Ammon's horn (tissue), 1 donor: ENCODE measurements at regions not wholly inside any gene's neighbourhood (a gene's known extent, or its start where the extent isn't known, plus 50 kb on each side); places are given as distances from the start of the nearest gene placed in this dataset.

Source experiments
- DNase-seq: peaks from one replicate; pipeline ENCODE4 v3.0.0-alpha.2; 2016; ENCODE audit warnings: low spot score

GRCh38 chr7:18317941-18318340 lies 177.6 kb upstream of the HDAC9 start:
- DNase-seq: no peak

DNA sequence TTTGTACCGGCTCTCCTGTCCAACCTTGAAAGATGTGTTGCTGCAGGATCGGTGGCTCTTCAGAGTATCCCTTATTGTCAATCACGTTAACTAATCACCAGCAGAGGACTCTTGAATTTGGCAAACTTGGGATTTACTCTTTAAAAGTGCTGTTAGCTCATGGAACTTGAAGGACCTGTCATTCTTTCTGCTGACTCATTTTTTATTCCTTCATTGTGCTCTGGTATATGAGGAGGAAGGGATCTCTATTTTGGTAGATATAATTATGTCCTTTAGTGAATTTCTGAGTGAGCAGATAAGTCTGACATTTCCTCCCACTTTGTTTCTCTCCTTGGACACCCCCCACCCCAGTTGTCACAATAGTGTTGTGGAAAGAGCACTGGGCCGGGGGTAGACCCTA lies 175.1 kb upstream of the HDAC9 start:
- no peak for DNase-seq

GRCh38 chr7:18320971-18321567 lies 174.5 kb upstream of the HDAC9 start:
- peak; percentile 27 for DNase-seq

DNA sequence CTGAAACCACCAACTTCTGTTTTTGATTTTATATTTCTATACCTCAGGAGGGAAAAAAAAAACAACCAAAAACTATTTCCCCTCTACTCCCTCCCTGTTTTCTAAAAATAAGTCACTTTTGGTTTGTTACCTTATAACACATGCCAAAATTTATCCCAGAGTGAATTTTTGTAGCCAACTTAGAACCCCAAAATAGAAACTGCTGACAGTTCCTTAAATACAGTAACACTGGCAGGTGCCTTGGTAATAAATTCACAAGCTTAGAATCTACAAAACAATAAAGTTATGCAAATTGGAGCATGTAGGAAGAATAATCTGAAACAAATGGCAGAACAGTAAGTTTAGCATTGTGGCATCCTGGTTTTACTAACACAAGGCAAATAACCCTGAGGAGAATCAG lies 165.0 kb upstream of the HDAC9 start:
- no peak for DNase-seq

DNA sequence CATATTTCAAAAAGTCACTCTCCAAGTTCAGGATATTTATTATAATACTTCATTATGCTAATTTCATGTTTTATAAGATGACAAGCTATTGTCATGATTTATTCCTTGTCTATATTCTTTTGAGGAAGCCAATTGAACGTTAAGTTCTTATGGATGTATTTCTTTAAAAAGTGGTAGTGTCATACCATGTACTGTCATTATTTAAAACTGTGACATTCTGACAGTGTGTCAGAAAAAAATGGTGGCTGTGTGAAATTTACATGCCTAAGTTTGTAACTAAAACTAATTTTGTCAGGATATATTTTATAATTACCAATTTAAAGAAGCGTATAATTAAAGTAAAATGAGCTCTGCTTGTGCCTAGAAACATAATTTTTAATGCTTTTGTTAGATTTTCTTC lies 158.9 kb upstream of the HDAC9 start:
- DNase-seq: no peak

DNA sequence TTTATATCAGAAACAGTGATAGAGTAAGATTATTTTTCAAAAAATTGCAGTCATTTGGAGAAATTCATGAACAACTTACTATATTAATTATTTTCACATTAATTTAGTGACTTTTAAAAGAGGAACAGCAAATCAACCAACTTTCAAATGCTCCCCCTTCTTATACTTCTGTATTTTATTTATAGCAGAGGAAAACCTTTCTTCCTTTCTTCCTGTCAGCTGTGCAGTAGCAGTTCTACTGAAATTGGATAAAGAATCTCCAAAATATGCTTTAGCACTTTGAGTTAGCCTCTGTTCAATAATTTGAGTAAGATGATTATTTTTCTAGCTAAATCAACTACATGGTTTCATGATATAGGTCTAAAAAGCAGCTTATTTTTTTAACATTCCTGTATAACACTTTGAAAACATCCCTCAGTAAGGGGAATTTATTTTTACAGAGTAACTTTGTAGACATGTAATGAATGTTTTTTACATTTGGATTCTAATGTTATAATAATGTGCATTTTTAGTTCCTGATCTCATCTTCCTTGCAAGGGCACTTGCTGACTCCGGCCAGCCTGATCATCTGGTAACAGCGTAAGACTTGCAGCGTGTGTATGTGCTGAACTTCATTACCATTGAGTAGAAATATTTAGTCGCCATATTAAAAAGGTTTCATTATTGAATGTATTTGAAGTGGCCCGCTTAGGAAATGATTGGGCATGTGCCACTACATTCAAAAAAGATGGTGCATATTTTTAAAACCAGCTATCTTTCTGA lies 158.3 kb upstream of the HDAC9 start:
- no peak for DNase-seq

DNA sequence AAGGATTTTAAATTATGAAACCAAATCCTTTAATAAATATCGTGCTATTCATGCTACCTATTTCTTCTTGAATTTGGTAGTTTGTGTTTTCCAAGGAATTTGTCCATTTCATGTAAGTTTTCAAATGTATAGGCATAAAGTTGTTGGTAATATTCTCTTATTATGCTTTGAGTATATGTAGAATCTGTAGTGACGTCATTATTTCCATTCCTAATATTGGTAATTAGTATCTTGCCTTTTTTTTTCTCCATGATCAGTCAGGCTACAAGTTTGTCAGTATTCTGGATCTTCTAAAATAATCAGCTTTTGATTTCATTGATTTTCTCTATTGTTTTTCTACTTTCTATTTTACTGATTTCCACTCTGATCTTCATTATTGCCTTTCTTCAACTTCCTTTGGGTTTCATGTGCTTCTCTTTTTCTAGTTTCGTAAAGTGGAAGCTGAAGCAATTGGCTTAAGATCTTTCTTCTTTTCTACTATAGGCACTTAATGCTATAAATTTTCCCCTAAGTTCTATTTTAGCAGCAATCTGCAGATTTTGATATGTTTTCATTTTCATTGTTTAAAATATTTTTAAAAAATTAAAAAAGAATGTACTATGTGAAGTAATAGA lies 156.5 kb upstream of the HDAC9 start:
- DNase-seq: no peak

GRCh38 chr7:18341756-18342155 lies 153.8 kb upstream of the HDAC9 start:
- no peak for DNase-seq

- no peak for DNase-seq
Observed at GRCh38 chr7:18343047-18343446, 152.5 kb upstream of the HDAC9 start.

- DNase-seq: no peak
Observed at GRCh38 chr7:18344536-18344935, 151.0 kb upstream of the HDAC9 start.

- DNase-seq: peak; percentile 51
Observed at GRCh38 chr7:18345641-18346234, 149.8 kb upstream of the HDAC9 start.

- DNase-seq: no peak
Observed at GRCh38 chr7:18347170-18347569, 148.4 kb upstream of the HDAC9 start.

DNA sequence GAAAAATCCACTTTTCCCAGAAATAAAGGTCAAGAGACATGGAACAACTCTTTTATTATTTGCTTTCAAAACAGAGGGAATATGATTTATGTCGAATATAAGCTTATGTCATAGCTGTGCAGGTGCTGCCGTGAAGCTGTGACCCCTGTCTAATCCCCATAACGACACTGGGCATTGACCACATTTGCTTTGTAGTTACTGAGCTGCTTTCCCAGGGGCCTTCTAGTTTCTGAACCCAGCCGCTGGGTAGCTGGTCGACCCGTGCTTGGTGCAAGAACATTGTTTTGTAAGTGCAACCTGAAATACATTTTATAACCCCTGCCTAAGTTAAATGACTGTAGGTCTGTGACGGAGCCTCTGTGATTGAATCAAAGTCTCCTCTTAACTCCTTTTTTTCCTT lies 144.9 kb upstream of the HDAC9 start:
- no peak for DNase-seq

DNA sequence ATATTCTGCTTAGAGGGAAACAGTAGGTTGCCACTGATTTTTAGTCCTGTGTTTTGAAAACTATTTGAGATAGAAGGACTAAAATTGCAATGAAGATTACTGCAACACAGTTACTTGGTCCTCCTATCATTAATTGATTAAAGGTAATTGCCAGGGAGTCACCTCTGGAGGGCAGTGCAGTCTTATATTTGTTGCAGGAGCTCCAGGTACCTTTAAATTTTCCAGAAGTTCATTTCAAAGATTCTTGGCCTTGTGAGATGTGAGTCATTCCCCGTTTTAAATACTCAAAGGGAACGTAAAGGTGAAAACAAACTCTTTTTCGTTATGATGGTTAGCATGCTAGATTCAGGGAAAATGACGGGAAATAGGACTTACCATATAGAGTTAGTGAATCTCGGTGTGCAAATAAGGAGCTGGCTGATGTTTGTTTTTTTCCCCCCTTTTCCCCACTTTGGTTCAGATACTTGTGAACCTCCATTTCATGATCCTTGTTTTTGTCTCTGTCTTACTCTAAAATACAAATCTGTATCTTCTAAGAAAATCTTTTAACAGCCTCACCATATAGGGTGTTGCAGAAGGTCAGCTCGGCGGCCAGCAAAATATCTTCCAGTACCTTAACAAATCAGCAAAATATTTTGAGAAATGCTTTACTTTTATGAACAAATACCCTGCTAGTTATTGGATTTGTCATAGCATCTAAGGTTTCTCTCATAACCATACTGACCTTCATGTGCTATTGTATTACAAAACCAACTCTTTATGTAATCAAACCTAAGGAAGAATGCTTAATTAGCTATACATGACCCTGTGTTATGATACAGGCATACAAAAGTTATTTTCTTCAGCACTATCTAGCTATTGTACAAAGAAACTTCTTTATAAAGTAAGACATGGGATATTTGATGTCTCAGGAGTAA lies 143.0 kb upstream of the HDAC9 start:
- peak; percentile 73 for DNase-seq

DNA sequence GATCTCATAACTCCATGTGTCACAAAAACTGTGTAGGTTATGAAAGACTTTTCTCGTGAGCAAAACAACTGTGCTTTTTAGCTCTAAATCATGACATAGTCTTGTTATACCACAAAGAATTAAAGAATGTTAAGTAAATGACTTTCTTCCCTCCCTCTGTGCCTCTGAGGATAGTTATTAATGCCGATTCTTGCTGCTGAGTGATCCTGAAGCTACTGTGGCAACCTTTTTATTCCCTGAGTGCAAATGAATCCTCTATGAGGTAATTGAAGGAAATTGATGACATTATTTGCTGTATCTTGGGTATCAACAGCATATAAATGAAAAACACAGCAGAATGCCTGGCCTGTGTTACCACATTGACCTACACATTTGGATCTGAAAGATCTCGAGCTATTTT lies 142.2 kb upstream of the HDAC9 start:
- DNase-seq: no peak

- no peak for DNase-seq
Observed at GRCh38 chr7:18354108-18355085, 141.2 kb upstream of the HDAC9 start.

DNA sequence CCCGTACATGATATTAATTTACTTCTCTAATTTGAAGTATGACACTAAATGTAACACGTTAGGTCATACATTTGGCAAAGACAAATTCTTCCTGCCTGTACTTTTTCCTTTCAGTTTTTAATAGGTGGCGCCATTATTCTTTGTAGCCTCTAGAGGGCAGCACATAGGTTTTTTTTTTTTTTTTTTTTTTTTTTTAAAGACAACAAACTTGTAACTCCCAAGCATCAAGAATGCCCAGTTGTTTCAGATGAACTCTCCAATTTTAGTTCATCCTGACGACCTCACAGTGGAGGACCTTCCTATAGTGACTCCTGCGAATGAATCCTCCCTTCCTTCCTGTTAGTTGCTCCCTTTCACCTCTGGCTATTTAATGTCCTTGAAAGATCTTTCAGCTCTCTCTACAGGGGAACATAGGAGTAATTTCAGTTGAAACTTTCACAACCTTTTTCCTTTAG lies 139.3 kb upstream of the HDAC9 start:
- no peak for DNase-seq

DNA sequence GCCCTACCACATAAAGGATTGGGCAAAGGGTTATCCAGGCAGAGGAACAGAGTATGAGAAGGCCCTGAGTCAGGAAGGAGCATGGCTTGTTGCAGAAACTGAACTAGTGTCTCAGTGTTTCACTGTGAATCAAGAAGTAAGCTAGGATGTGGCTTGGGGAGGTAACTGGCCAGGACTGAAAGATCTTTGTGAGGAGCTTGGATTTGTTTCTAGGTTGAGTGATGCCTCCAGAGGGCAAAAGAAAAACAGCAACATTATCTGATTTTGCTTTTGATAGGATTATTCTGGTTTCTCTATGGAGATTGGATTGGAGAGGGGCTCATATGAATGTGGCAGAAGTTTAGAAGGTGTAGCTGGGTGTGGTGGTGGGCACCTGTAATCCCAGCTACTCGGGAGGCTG lies 137.9 kb upstream of the HDAC9 start:
- no peak for DNase-seq

DNA sequence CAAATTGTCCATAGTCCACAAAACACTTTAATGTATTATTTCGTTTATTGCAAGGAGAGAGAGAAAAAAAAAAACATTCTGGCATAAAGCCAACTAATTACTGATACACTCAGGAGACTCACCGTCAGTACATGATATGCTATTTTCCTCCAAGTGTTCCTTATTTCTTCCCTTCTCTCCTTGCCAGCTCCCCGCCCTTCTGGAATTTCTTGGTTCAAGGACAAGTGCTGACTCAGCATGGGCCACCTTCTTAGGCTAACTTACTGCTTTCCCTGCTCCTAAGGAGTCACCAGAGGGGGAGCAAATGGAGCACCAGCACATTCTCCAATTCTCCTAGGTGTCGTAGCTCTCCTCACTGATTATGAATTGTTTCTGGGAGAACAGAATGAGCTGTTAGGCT lies 133.8 kb upstream of the HDAC9 start:
- no peak for DNase-seq

DNA sequence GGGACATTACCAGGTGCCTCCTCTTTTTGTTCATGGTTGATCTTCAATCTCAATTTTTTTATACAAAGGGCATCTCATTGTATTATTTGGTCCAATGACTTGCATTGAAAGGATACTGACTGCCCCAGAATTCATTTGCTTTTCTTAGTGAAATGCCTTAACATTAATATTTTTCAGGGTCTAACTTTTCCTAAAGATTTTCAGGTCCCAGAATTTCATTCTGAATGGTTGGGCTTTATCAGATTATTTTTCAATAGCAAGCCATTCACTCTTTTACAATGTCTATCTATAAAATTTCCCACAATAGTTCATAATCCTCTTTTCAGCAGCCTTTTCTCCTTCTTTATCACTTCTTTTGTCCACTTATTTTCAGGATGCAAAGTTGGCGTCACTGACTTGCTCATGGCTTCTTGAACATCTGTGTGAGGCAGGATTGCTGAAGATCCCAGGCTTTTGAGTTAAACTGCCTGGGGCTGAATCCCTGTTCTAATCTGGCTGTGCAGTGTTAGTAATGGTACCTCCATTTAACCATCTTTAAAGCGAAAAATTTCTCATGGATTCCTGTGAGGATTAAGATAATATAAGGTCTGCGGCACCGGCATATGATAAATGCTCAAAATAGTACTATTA lies 131.7 kb upstream of the HDAC9 start:
- DNase-seq: no peak
